ENCODE measurements at regions not wholly inside any gene's neighbourhood (a gene's known extent, or its start where the extent isn't known, plus 50 kb on each side); places are given as distances from the start of the nearest gene placed in this dataset.
"Not testable (repeated sequence)": the region's sequence is repeated elsewhere in the genome, so short reads cannot be mapped to it uniquely, and the experiment has no call there.

GRCh38 chr3:10694179-10694578, 121.8 kb upstream of the SLC6A11 start:
- H3K9ac ChIP-seq (ENCODE audit: insufficient read depth, low read depth, low read length) = no peak overlapping the region
- H3K27me3 ChIP-seq (ENCODE audit: control insufficient read depth in 1 of 2, insufficient read depth in 2 of 2, low read length in 2 of 2) = 0 out of 5 replicates have a peak, but pooled peaks cover 0 to 1% of the 10 kb centered on the region in 2 experiments
- H3K4me3 ChIP-seq (replicated peaks in 1 of 3; ENCODE audit: insufficient read depth in 1 of 3, low read depth in 2 of 3, low read length in 3 of 3) = no peak overlapping the region
- ATAC-seq = no peak
- in situ Hi-C loops (cut with HindIII; ENCODE audit: extremely low pct_ligation_motif_present, low pct_unique_long_range_greater_than_20kb) = no loop called here
- FAIRE-seq = no peak
- 4% methylated on average over 4 of the region's 4 CpGs for WGBS (ENCODE audit: low lambda C conversion rate)
- no peak for TF ChIP-seq FOXK1 (CRISPR knock-in tag; IDR thresholded peaks at IDR 0.05; ENCODE audit: borderline replicate concordance, low read depth)
- TF ChIP-seq ATF7 (IDR thresholded peaks at IDR 0.05) = peak; percentile 84
- TF ChIP-seq ATF7 (CRISPR knock-in tag; IDR thresholded peaks at IDR 0.05) = no peak
- no peaks in the 10 kb centered on the region for H4K20me1 ChIP-seq (ENCODE audit: insufficient read depth, low read length)
- CTCF ChIA-PET (ENCODE audit: low intra/inter-chr PET ratio, low total read pairs) = no interaction called here
- no peak for DNase-seq (ENCODE audit: low spot score)
- POLR2A ChIA-PET = no interaction called here
- H3K79me2 ChIP-seq (ENCODE audit: insufficient read depth, low read length) = no peaks in the 10 kb centered on the region
- no peaks in the 10 kb centered on the region for H3K36me3 ChIP-seq (replicated peaks in 1 of 2; ENCODE audit: control insufficient read depth in 1 of 2, insufficient read depth in 2 of 2, low read length in 2 of 2)
- H2AFZ ChIP-seq (ENCODE audit: low read length) = no peak overlapping the region
- no peaks in the 10 kb centered on the region for H3K9me3 ChIP-seq (ENCODE audit: low read length)
- H3K4me2 ChIP-seq (ENCODE audit: low read depth, low read length) = no peak overlapping the region
- no peak overlapping the region for H3K27ac ChIP-seq (ENCODE audit: extremely low read length, insufficient read depth, low read length)
- intact Hi-C loops (cut with micrococcal nuclease; ENCODE audit: unreplicated experiment) = no loop called here
- no TSS peak for BruUV-seq (replicated peaks)
- no peaks in the 10 kb centered on the region for H3K4me1 ChIP-seq (ENCODE audit: insufficient read depth, low read length)

GRCh38 chr3:10695186-10695585, 120.8 kb upstream of the SLC6A11 start:
- H3K79me2 ChIP-seq (ENCODE audit: insufficient read depth, low read length); H3K4me1 ChIP-seq (ENCODE audit: insufficient read depth, low read length); H3K36me3 ChIP-seq (replicated peaks in 1 of 2; ENCODE audit: control insufficient read depth in 1 of 2, insufficient read depth in 2 of 2, low read length in 2 of 2); H3K4me3 ChIP-seq (replicated peaks in 1 of 3; ENCODE audit: insufficient read depth in 1 of 3, low read depth in 2 of 3, low read length in 3 of 3); H4K20me1 ChIP-seq (ENCODE audit: insufficient read depth, low read length); CTCF ChIA-PET (ENCODE audit: low intra/inter-chr PET ratio, low total read pairs); H3K27me3 ChIP-seq (ENCODE audit: control insufficient read depth in 1 of 2, insufficient read depth in 2 of 2, low read length in 2 of 2); H3K27ac ChIP-seq (ENCODE audit: extremely low read length, insufficient read depth, low read length); H3K4me2 ChIP-seq (ENCODE audit: low read depth, low read length); intact Hi-C loops (cut with micrococcal nuclease; ENCODE audit: unreplicated experiment); H3K9me3 ChIP-seq (ENCODE audit: low read length); in situ Hi-C loops (cut with HindIII; ENCODE audit: extremely low pct_ligation_motif_present, low pct_unique_long_range_greater_than_20kb); BruUV-seq (replicated peaks); H3K9ac ChIP-seq (ENCODE audit: insufficient read depth, low read depth, low read length); H2AFZ ChIP-seq (ENCODE audit: low read length); POLR2A ChIA-PET; ATAC-seq; DNase-seq (ENCODE audit: low spot score); FAIRE-seq: not testable (repeated sequence)
- 0% methylated on average over 2 of the region's 2 CpGs for WGBS (ENCODE audit: low lambda C conversion rate)

Measured in HepG2 (cell line).